Activated CD4-positive, alpha-beta T cell treated with anti-CD3 and anti-CD28 coated beads for 4 hours (primary cell): ENCODE measurements at regions not wholly inside any gene's neighbourhood (a gene's known extent, or its start where the extent isn't known, plus 50 kb on each side); places are given as distances from the start of the nearest gene placed in this dataset.

ENCODE experiments used
- DNase-seq, 2 donors: peaks; one replicate each; pipeline ENCODE4 v3.0.0-alpha.2; 2020

- no peak for DNase-seq
These were observed 624.2 kb upstream of the AGA start for GRCh38 chr4:178066338-178066941.

GRCh38 chr4:178068136-178068535, 625.9 kb upstream of the AGA start:
- DNase-seq, result no peak

GRCh38 chr4:178070163-178070562, 627.9 kb upstream of the AGA start:
- no peak for DNase-seq

GRCh38 chr4:178080312-178080711, 638.1 kb upstream of the AGA start:
- DNase-seq, result no peak

- DNase-seq, result no peak
These were observed 638.9 kb upstream of the AGA start for GRCh38 chr4:178081176-178081575.

GRCh38 chr4:178081896-178082295, 639.7 kb upstream of the AGA start:
- no peak for DNase-seq

GRCh38 chr4:178082906-178083305, 640.7 kb upstream of the AGA start:
- DNase-seq, result no peak

- DNase-seq, result no peak
These were observed 641.7 kb upstream of the AGA start for GRCh38 chr4:178083968-178084367.

GRCh38 chr4:178086320-178086719, 644.1 kb upstream of the AGA start:
- no peak for DNase-seq

GRCh38 chr4:178090640-178091411, 648.6 kb upstream of the AGA start:
- DNase-seq, result no peak

GRCh38 chr4:178102139-178102538, 659.9 kb upstream of the AGA start:
- no peak for DNase-seq

- no peak for DNase-seq
These were observed 663.0 kb upstream of the AGA start for GRCh38 chr4:178105242-178105641.

GRCh38 chr4:178136736-178137345, 694.6 kb upstream of the AGA start:
- DNase-seq, result no peak

- DNase-seq, result no peak
These were observed 695.7 kb upstream of the AGA start for GRCh38 chr4:178137732-178138471.

- DNase-seq, result no peak
These were observed 696.3 kb upstream of the AGA start for GRCh38 chr4:178138491-178138890.

- DNase-seq, result no peak
These were observed 698.2 kb upstream of the AGA start for GRCh38 chr4:178140326-178140915.

GRCh38 chr4:178142724-178143123, 700.5 kb upstream of the AGA start:
- DNase-seq, result no peak

GRCh38 chr4:178148106-178148505, 705.9 kb upstream of the AGA start:
- DNase-seq, result no peak

GRCh38 chr4:178165251-178165950, 723.2 kb upstream of the AGA start:
- DNase-seq, result no peak

GRCh38 chr4:178165951-178166308, 723.7 kb upstream of the AGA start:
- DNase-seq, result no peak

GRCh38 chr4:178173771-178174170, 731.5 kb upstream of the AGA start:
- no peak for DNase-seq

GRCh38 chr4:178174756-178175155, 732.5 kb upstream of the AGA start:
- DNase-seq, result no peak

- no peak for DNase-seq
These were observed 743.3 kb upstream of the AGA start for GRCh38 chr4:178185517-178185916.
